Mesothelial cell of epicardium (in vitro differentiated cells): ENCODE measurements at regions not wholly inside any gene's neighbourhood (a gene's known extent, or its start where the extent isn't known, plus 50 kb on each side); places are given as distances from the start of the nearest gene placed in this dataset.

Experiments
- DNase-seq, 2 experiments: peaks; one replicate each; pipeline ENCODE4 v3.0.0; 2021; ENCODE audit warnings: low spot score in 2 of 2; ENCODE audit not compliant: unreplicated experiment in 2 of 2
- H3K27ac Mint-ChIP-seq: 2 replicates; pipeline ENCODE4 v1.8.0; 2021; ENCODE audit warnings: mixed read lengths
- H3K27me3 Mint-ChIP-seq: 2 replicates; pipeline ENCODE4 v1.8.0; 2021; ENCODE audit warnings: low read depth, mixed read lengths
- H3K36me3 Mint-ChIP-seq: 2 replicates; pipeline ENCODE4 v1.8.0; 2021; ENCODE audit warnings: mixed read lengths
- H3K4me1 Mint-ChIP-seq: 2 replicates; pipeline ENCODE4 v1.8.0; 2021; ENCODE audit warnings: mixed read lengths
- H3K4me3 Mint-ChIP-seq: 2 replicates; pipeline ENCODE4 v1.8.0; 2021; ENCODE audit warnings: mild to moderate bottlenecking, moderate library complexity, mixed read lengths
- H3K9me3 Mint-ChIP-seq: 2 replicates; pipeline ENCODE4 v1.8.0; 2021; ENCODE audit warnings: mixed read lengths
- TF ChIP-seq, protein P1 (sequence below): fragments of 200-600 bp; sonication (generic); IDR thresholded peaks from one replicate; pipeline ENCODE4 v1.5.0; 2021; ENCODE audit warnings: antibody characterized with exemption; ENCODE audit not compliant: unreplicated experiment

DNA sequence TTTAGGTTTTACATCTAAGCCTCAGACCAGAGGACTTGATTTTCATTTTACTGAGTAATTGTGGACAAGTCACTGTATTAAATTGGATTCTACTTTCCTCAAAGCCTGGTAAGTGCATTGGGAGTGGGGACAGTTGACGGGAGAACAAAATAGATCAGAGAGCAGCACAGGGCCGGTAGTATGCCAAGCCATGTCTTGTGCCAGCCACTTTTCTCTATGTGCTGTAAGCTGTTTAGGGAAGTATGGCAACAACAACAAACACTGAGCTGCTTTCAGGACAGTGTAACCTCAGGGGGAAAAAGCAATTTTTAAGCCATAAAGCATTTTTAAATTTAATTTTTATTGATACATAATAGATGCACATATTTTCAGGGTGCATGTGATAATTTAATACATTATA, 365.9 kb upstream of the IGFBP3 start:
- Mint-ChIP-seq H3K9me3 (no peaks in the 10 kb centered on the region), H3K27ac (no peak overlapping the region), H3K4me1 (peaks cover 51% of the 10 kb centered on the region), H3K27me3 (no peaks in the 10 kb centered on the region), H3K36me3 (no peaks in the 10 kb centered on the region), H3K4me3 (no peak overlapping the region)
- DNase-seq, result no peak
- TF ChIP-seq, protein P1, sequence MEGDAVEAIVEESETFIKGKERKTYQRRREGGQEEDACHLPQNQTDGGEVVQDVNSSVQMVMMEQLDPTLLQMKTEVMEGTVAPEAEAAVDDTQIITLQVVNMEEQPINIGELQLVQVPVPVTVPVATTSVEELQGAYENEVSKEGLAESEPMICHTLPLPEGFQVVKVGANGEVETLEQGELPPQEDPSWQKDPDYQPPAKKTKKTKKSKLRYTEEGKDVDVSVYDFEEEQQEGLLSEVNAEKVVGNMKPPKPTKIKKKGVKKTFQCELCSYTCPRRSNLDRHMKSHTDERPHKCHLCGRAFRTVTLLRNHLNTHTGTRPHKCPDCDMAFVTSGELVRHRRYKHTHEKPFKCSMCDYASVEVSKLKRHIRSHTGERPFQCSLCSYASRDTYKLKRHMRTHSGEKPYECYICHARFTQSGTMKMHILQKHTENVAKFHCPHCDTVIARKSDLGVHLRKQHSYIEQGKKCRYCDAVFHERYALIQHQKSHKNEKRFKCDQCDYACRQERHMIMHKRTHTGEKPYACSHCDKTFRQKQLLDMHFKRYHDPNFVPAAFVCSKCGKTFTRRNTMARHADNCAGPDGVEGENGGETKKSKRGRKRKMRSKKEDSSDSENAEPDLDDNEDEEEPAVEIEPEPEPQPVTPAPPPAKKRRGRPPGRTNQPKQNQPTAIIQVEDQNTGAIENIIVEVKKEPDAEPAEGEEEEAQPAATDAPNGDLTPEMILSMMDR, result no peak

DNA sequence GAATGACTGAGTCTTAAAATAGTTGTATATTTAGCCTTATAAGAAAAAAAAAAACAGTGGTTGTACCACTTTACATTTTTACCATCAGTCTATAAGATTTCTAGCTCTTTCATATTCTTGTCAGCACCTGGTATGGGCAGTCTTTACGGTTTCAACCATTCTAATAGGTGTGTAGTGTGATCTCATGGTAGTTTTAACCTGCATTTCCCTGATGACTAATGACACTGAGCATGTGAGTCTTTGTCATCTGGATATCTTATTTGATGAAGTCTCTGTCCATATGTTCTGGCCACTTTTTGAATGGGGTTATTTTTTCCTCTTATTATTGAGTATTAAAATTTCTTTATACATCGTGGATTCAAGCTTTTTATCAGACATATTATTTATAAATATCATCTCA, 365.3 kb upstream of the IGFBP3 start:
- no peak for DNase-seq
- Mint-ChIP-seq H3K36me3 (no peaks in the 10 kb centered on the region), H3K27ac (no peak overlapping the region), H3K4me1 (peaks cover 49% of the 10 kb centered on the region), H3K4me3 (no peak overlapping the region), H3K27me3 (no peaks in the 10 kb centered on the region), H3K9me3 (no peaks in the 10 kb centered on the region)
- TF ChIP-seq, protein P1, result no peak

DNA sequence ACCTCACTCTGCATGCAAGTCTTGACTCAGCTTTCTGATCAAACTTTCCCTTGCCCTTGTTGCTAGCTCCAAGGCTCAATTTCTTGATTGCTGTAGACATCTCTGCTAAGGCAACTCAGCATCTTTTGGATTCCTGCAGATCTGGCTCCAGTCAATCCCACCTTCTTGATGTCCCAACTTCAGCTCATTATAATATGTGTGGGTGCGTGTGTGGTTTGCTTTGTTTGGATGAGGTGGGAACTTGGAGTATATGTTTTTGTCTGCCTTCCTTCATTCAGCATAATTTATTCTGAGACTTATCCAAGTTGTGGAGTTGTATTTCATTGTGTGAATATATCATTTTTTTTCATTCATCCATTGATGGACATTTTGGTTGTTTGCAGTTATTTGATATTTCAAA, 364.8 kb upstream of the IGFBP3 start:
- TF ChIP-seq, protein P1, result no peak
- no peaks in the 10 kb centered on the region for H3K36me3 Mint-ChIP-seq
- no peak for DNase-seq
- H3K4me1 Mint-ChIP-seq, result peaks cover 48% of the 10 kb centered on the region
- no peak overlapping the region for H3K27ac Mint-ChIP-seq
- H3K9me3 Mint-ChIP-seq, result no peaks in the 10 kb centered on the region
- no peaks in the 10 kb centered on the region for H3K27me3 Mint-ChIP-seq
- no peak overlapping the region for H3K4me3 Mint-ChIP-seq

DNA sequence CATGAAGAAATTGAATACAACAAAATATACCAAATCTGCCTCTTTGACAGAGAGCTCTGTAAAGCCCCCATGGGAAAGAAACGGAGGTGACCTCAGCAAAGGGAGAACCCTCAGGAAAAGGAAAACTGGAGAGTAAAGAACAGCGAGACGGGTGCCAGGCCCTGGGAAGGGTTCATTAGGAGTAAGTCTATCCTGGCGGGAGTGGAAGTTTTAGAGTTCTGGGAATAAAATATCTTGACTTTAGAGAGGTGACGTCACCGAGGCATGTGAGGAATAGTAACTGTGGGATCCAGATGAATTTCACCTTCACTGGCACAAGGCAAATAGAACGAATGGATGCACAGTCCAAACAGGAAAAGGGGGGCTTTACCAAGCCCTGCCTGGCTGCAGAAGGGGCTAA, 362.8 kb upstream of the IGFBP3 start:
- H3K4me3 Mint-ChIP-seq, result no peak overlapping the region
- H3K27ac Mint-ChIP-seq, result peak overlapping the region; percentile 25
- no peaks in the 10 kb centered on the region for H3K27me3 Mint-ChIP-seq
- TF ChIP-seq, protein P1, result no peak
- peaks cover 38% of the 10 kb centered on the region for H3K4me1 Mint-ChIP-seq
- no peak for DNase-seq
- no peaks in the 10 kb centered on the region for H3K9me3 Mint-ChIP-seq
- H3K36me3 Mint-ChIP-seq, result no peaks in the 10 kb centered on the region

DNA sequence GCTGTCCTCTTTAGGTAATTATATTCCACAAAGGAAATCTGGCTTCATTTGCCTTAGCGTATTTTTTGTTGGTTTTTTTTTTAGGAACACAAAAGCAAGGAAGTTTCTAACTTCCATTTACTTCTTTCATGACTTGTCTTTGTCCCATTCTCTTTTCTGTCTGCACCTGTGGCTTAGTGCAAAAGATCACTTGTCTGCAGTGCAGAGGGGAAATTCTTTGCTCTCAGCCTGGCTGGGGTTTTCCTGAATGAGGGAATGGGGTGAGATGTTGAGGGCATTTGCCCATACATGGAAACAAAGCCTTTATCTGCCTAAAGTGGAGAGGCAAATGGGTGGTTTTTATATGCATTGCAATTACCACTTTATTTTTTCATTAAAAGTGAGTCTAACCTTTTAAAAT, 361.1 kb upstream of the IGFBP3 start:
- TF ChIP-seq, protein P1, result no peak
- H3K4me3 Mint-ChIP-seq, result no peak overlapping the region
- H3K27me3 Mint-ChIP-seq, result no peaks in the 10 kb centered on the region
- peaks cover 2% of the 10 kb centered on the region for H3K36me3 Mint-ChIP-seq
- no peak for DNase-seq
- peaks cover 32% of the 10 kb centered on the region for H3K4me1 Mint-ChIP-seq
- peak overlapping the region; percentile 7 for H3K27ac Mint-ChIP-seq
- H3K9me3 Mint-ChIP-seq, result peaks cover 13% of the 10 kb centered on the region

DNA sequence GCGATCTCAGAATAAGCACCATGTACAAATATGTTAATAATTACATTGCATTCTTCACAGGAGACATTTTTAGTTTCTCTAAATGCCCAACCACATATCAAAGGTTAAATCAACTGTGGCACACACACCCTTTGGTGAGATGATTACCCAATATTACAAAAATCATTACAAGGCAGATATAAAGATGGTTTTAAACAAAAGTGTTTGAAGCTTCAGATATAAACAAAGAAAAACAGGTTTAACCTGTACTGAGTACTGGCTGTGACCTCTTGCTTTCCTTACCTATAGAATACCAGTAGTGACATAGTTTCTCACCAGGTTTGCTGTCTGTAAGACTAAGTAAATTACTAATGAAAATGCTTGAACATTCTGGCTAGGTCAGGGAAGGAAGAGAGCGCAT, 360.0 kb upstream of the IGFBP3 start:
- Mint-ChIP-seq H3K4me3 (no peak overlapping the region), H3K27ac (peak overlapping the region; percentile 78), H3K36me3 (peaks cover 2% of the 10 kb centered on the region), H3K9me3 (peaks cover 20% of the 10 kb centered on the region), H3K27me3 (no peaks in the 10 kb centered on the region), H3K4me1 (peaks cover 26% of the 10 kb centered on the region)
- TF ChIP-seq, protein P1, result no peak
- DNase-seq, result no peak
